ENCODE measurements at regions not wholly inside any gene's neighbourhood (a gene's known extent, or its start where the extent isn't known, plus 50 kb on each side); places are given as distances from the start of the nearest gene placed in this dataset.

DNA sequence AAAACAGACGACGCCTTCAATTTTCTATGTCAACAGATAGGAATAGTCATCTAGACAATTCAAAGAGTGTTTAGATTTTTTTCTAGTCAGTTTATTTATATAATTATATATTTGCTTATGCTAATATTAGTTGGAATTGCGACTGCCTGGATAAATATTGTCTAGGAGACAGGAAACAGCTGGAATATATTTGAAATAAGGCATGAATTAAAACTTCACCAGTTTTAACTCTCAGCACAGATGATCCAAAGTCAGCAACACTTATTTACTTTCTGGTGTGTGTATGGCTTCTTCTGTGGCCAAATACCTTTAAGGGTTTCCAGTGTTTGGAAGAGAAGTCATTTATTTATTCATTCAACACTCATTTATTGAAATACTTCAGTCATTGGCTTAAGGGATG is 1215.4 kb upstream of the USP15 start:
- Histone ChIP-seq H3K4me2 (replicated peaks; ENCODE audit: extremely low read depth, low read length, poor library complexity, severe bottlenecking) (no peak overlapping the region), H3K9me3 (replicated peaks in 1 of 2; ENCODE audit: control insufficient read depth in 1 of 2, insufficient read depth in 1 of 2, low read length in 2 of 2) (peaks cover 0 to 4% of the 10 kb centered on the region in 2 donors), H3K4me3 (replicated peaks in 1 of 3; ENCODE audit: low read depth in 2 of 3, low read length in 3 of 3) (no peak overlapping the region), H3K36me3 (replicated peaks in 1 of 2; ENCODE audit: control insufficient read depth in 1 of 2, insufficient read depth in 2 of 2, low read length in 2 of 2) (no peaks in the 10 kb centered on the region), H3K27ac (ENCODE audit: low read depth in 1 of 2, low read length in 2 of 2) (no peak overlapping the region), H2AFZ (ENCODE audit: insufficient read depth, low read depth, low read length, poor library complexity, severe bottlenecking) (no peak overlapping the region), H3K4me1 (ENCODE audit: control insufficient read depth in 1 of 2, insufficient read depth in 2 of 2, low read length in 2 of 2) (no peaks in the 10 kb centered on the region), H3K79me2 (ENCODE audit: insufficient read depth, low read length) (no peaks in the 10 kb centered on the region), H3K27me3 (ENCODE audit: control insufficient read depth in 2 of 2, insufficient read depth in 2 of 2, low read length in 2 of 2) (no peaks in the 10 kb centered on the region), H3K9ac (ENCODE audit: insufficient read depth, low read length, poor library complexity, severe bottlenecking) (no peak overlapping the region), H4K20me1 (ENCODE audit: insufficient read depth, low read length) (no peaks in the 10 kb centered on the region)
- no peak for DNase-seq
- TF ChIP-seq, protein P1, sequence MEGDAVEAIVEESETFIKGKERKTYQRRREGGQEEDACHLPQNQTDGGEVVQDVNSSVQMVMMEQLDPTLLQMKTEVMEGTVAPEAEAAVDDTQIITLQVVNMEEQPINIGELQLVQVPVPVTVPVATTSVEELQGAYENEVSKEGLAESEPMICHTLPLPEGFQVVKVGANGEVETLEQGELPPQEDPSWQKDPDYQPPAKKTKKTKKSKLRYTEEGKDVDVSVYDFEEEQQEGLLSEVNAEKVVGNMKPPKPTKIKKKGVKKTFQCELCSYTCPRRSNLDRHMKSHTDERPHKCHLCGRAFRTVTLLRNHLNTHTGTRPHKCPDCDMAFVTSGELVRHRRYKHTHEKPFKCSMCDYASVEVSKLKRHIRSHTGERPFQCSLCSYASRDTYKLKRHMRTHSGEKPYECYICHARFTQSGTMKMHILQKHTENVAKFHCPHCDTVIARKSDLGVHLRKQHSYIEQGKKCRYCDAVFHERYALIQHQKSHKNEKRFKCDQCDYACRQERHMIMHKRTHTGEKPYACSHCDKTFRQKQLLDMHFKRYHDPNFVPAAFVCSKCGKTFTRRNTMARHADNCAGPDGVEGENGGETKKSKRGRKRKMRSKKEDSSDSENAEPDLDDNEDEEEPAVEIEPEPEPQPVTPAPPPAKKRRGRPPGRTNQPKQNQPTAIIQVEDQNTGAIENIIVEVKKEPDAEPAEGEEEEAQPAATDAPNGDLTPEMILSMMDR (IDR thresholded peaks at IDR 0.05): no peak
- Mint-ChIP-seq H3K9me3 (peaks cover 0 to 7% (median 3%) of the 10 kb centered on the region in 7 donors), H3K36me3 (no peaks in the 10 kb centered on the region), H3K4me3 (no peak overlapping the region), H3K27me3 (ENCODE audit: low read depth in 3 of 3) (no peaks in the 10 kb centered on the region), H3K4me1 (no peaks in the 10 kb centered on the region), H3K27ac (no peak overlapping the region)
- intact Hi-C loops (cut with micrococcal nuclease): no loop called here
- no CpG with 5 or more reads among the region's 3 CpGs for WGBS (ENCODE audit: insufficient coverage)

DNA sequence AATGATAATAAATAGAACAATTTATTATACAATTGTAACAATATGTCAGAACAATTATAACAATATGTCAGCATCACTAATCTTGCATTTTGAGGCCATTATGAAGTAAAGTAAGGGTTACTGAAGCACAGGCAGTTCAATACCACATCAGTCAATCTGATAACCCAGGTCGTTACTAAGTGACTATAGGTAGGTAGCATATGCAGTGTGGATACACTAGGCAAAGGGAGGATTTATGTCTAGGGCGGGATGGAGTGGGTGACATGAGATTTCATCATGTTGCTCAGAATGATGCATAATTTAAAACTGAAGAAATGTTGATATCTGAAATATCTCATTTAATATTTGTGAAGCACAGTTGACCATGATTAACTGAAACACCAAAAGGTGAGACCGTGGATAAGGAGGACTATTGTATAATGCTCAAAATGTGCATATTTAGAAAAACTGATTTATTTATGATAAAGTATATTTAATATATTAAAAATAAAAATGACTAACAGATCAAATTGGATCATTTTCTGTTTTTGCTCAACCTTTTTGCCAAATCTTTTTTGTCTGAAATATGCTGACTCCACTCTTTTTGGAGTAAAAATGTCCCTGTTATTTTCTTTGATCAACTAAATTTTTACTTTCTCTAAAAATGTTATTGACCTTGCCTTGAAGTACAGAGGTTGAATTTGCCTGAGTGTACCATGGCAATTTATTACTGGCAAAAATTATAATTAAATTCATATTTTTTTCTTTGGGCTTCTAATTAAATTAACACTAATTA is 1189.4 kb upstream of the USP15 start:
- WGBS (ENCODE audit: insufficient coverage): no CpG with 5 or more reads among the region's 3 CpGs
- H3K4me3 Mint-ChIP-seq: no peak overlapping the region
- TF ChIP-seq, protein P1 (IDR thresholded peaks at IDR 0.05): no peak
- no peak overlapping the region for H2AFZ ChIP-seq (ENCODE audit: insufficient read depth, low read depth, low read length, poor library complexity, severe bottlenecking)
- H3K79me2 ChIP-seq (ENCODE audit: insufficient read depth, low read length): no peaks in the 10 kb centered on the region
- peaks cover 0 to 4% (median 2%) of the 10 kb centered on the region in 7 donors for H3K9me3 Mint-ChIP-seq
- H3K27me3 ChIP-seq (ENCODE audit: control insufficient read depth in 2 of 2, insufficient read depth in 2 of 2, low read length in 2 of 2): no peaks in the 10 kb centered on the region
- no peak overlapping the region for H3K4me3 ChIP-seq (replicated peaks in 1 of 3; ENCODE audit: low read depth in 2 of 3, low read length in 3 of 3)
- no peak for DNase-seq
- H3K36me3 ChIP-seq (replicated peaks in 1 of 2; ENCODE audit: control insufficient read depth in 1 of 2, insufficient read depth in 2 of 2, low read length in 2 of 2): no peaks in the 10 kb centered on the region
- no peak overlapping the region for H3K4me2 ChIP-seq (replicated peaks; ENCODE audit: extremely low read depth, low read length, poor library complexity, severe bottlenecking)
- no peaks in the 10 kb centered on the region for H3K27me3 Mint-ChIP-seq (ENCODE audit: low read depth in 3 of 3)
- H3K9me3 ChIP-seq (replicated peaks in 1 of 2; ENCODE audit: control insufficient read depth in 1 of 2, insufficient read depth in 1 of 2, low read length in 2 of 2): no peaks in the 10 kb centered on the region
- no peak overlapping the region for H3K27ac ChIP-seq (ENCODE audit: low read depth in 1 of 2, low read length in 2 of 2)
- H3K27ac Mint-ChIP-seq: no peak overlapping the region
- H3K4me1 ChIP-seq (ENCODE audit: control insufficient read depth in 1 of 2, insufficient read depth in 2 of 2, low read length in 2 of 2): no peaks in the 10 kb centered on the region
- no peak overlapping the region for H3K9ac ChIP-seq (ENCODE audit: insufficient read depth, low read length, poor library complexity, severe bottlenecking)
- intact Hi-C loops (cut with micrococcal nuclease): no loop called here
- H4K20me1 ChIP-seq (ENCODE audit: insufficient read depth, low read length): no peaks in the 10 kb centered on the region
- no peaks in the 10 kb centered on the region for H3K36me3 Mint-ChIP-seq
- no peaks in the 10 kb centered on the region for H3K4me1 Mint-ChIP-seq

All from CD14-positive monocyte (primary cell).